Right lobe of liver (tissue), 6 donors: ENCODE measurements at regions not wholly inside any gene's neighbourhood (a gene's known extent, or its start where the extent isn't known, plus 50 kb on each side); places are given as distances from the start of the nearest gene placed in this dataset.
"Not testable (repeated sequence)": the region's sequence is repeated elsewhere in the genome, so short reads cannot be mapped to it uniquely, and the experiment has no call there.

ENCODE experiments used
- ATAC-seq, 4 donors: fragments of 200-7000 bp; cut with Tn5 transposase; one replicate each; pipeline ENCODE4 v1.9.1; 2020; ENCODE audit warnings: mild to moderate bottlenecking in 4 of 4, moderate library complexity in 4 of 4
- DNase-seq, 3 donors: peaks; one replicate each; pipeline ENCODE4 v3.0.0-alpha.2; 2020
- H3K27ac ChIP-seq, 3 donors: fragments of 200-600 bp; one replicate each; pipeline ENCODE4 v1.8.0; 2022
- H3K27me3 ChIP-seq, 2 donors: fragments of 200-600 bp; one replicate each; pipeline ENCODE4 v1.8.0; 2022
- H3K36me3 ChIP-seq, 4 donors: fragments of 200-600 bp; sonication (generic) in 1 of 4; one replicate each; pipeline versions ENCODE4 v1.5.1 to v1.8.0; 2017 to 2022; ENCODE audit warnings: control low read depth in 1 of 4
- H3K4me1 ChIP-seq, 4 donors: fragments of 200-600 bp; sonication (generic) in 1 of 4; one replicate each; pipeline versions ENCODE4 v1.5.1 to v1.8.0; 2017 to 2022; ENCODE audit warnings: control low read depth in 1 of 4
- H3K4me3 ChIP-seq, 3 donors: fragments of 200-600 bp; one replicate each; pipeline ENCODE4 v1.8.0; 2022
- H3K9me3 ChIP-seq, 4 donors: fragments of 200-600 bp; sonication (generic) in 1 of 4; one replicate each; pipeline versions ENCODE4 v1.5.1 to v1.8.0; 2017 to 2022; ENCODE audit warnings: control low read depth in 1 of 4
- POLR2A ChIP-seq: fragments of 450-650 bp; IDR thresholded peaks from one replicate; pipeline ENCODE4 v1.6.1; 2017; ENCODE audit warnings: antibody characterized with exemption, mild to moderate bottlenecking
- WGBS: methylation state at CpG from one replicate; pipeline ENCODE4 v1.1.6; 2018; ENCODE audit warnings: low coverage, low lambda C conversion rate; ENCODE audit not compliant: insufficient coverage; ENCODE audit errors: missing lambda C conversion rate; 5-methylcytosine and 5-hydroxymethylcytosine counted together
- intact Hi-C, 2 donors: fragments of 100-400 bp; cut with DNase I; formaldehyde crosslinking; loops; one replicate each; pipeline versions ENCODE4 v1.11.2 to v1.14.1; 2022
- TF ChIP-seq, protein P1 (sequence below), 4 donors: fragments of 200-600 bp in 3 of 4; fragments of 450-650 bp in 1 of 4; IDR thresholded peaks; one replicate each; pipeline versions ENCODE4 v1.5.1 to v1.8.0; 2016 to 2022; ENCODE audit warnings: antibody characterized with exemption in 4 of 4, mild to moderate bottlenecking in 2 of 4
- donor health status: DM: no; HTN: yes; CAD: no.
- donor health status: DM: no; HTN: no; CAD: no.
- donor health status: DM: no; HTN: no; CAD: no.
- donor health status: DM: no; HTN: yes; CAD: no.
- donor health status: DM: no; HTN: yes; CAD: no.

DNA sequence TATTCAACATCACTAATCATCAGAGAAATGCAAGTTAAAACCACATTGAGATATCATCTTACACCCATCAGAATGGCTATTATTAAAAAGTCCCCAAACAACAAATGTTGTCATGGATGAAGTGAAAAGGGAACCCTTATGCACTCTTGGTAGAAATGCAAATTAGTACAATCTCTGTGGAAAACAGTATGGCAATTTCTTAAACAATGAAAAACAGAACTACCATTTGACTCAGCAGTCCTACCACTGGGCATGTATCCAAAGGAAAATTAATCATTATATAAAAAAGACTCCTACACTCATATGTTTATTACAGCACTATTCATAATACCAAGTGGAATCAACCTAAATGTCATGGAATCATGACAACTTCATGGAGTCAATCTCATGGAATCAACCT, 611.3 kb upstream of the GJE1 start:
- intact Hi-C loops, result no loop called here
- ATAC-seq, result no peak

DNA sequence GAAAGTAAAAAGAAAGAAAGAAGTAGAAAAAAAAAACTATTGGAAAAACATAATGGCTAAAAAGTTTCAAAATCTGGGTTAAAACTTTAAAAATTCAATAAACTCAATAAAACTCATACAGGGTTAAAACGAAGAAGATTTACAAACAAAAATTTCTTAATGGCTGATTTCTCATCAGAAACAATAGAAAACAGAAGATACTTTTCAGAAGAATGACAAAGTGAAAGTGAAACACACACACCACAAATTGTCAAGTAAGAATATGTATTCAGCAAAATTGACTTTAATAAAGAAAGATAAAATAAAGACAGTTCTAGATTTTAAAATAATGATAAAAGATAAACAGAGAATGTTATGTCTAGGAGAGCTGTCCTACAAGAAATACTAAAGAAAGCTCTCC, 618.9 kb upstream of the GJE1 start:
- Histone ChIP-seq H3K9me3 (no peaks in the 10 kb centered on the region), H3K36me3 (no peaks in the 10 kb centered on the region), H3K27me3 (no peaks in the 10 kb centered on the region), H3K4me1 (no peaks in the 10 kb centered on the region), H3K4me3 (no peak overlapping the region), H3K27ac (no peak overlapping the region)
- intact Hi-C loops, result no loop called here
- ATAC-seq, result no peak
- 19% methylated on average over 1 of the region's 1 CpG for WGBS
- TF ChIP-seq POLR2A, result no peak
- TF ChIP-seq, protein P1, sequence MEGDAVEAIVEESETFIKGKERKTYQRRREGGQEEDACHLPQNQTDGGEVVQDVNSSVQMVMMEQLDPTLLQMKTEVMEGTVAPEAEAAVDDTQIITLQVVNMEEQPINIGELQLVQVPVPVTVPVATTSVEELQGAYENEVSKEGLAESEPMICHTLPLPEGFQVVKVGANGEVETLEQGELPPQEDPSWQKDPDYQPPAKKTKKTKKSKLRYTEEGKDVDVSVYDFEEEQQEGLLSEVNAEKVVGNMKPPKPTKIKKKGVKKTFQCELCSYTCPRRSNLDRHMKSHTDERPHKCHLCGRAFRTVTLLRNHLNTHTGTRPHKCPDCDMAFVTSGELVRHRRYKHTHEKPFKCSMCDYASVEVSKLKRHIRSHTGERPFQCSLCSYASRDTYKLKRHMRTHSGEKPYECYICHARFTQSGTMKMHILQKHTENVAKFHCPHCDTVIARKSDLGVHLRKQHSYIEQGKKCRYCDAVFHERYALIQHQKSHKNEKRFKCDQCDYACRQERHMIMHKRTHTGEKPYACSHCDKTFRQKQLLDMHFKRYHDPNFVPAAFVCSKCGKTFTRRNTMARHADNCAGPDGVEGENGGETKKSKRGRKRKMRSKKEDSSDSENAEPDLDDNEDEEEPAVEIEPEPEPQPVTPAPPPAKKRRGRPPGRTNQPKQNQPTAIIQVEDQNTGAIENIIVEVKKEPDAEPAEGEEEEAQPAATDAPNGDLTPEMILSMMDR (IDR thresholded peaks at IDR 0.05), result no peak
- no peak for DNase-seq

More for the DNA sequence above, 611.3 kb upstream of the GJE1 start:
- no peak for TF ChIP-seq POLR2A
- TF ChIP-seq, protein P1 (IDR thresholded peaks at IDR 0.05), result no peak
- Histone ChIP-seq H3K27me3 (no peaks in the 10 kb centered on the region), H3K27ac (no peak overlapping the region), H3K4me1 (no peaks in the 10 kb centered on the region), H3K4me3 (no peak overlapping the region), H3K36me3 (no peaks in the 10 kb centered on the region), H3K9me3 (no peaks in the 10 kb centered on the region)
- no peak for DNase-seq

DNA sequence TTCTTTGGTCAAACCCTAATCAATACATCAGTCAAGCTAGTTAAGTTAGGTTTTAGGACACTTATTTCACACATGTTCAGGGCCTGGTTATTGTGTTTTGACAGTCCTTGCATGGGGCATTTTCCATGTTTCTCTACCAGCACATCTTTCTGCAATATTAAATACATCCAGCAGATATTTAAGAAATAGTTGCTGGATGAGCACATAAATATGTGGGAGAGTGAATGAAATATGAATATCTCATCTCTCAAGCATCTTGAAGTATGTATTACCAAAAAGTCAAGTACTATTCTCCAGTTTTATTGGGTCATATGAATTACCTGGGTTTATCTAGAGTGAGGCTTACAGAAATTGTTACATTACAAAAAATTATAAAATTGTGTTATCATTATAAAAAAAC, 621.9 kb upstream of the GJE1 start:
- intact Hi-C loops, result no loop called here
- TF ChIP-seq POLR2A, result no peak
- TF ChIP-seq, protein P1 (IDR thresholded peaks at IDR 0.05), result no peak
- no peak for DNase-seq
- no peak overlapping the region for H3K4me3 ChIP-seq
- H3K9me3 ChIP-seq, result no peaks in the 10 kb centered on the region
- no peaks in the 10 kb centered on the region for H3K27me3 ChIP-seq
- H3K36me3 ChIP-seq, result no peaks in the 10 kb centered on the region
- ATAC-seq, result no peak
- no peak overlapping the region for H3K27ac ChIP-seq
- H3K4me1 ChIP-seq, result no peaks in the 10 kb centered on the region

DNA sequence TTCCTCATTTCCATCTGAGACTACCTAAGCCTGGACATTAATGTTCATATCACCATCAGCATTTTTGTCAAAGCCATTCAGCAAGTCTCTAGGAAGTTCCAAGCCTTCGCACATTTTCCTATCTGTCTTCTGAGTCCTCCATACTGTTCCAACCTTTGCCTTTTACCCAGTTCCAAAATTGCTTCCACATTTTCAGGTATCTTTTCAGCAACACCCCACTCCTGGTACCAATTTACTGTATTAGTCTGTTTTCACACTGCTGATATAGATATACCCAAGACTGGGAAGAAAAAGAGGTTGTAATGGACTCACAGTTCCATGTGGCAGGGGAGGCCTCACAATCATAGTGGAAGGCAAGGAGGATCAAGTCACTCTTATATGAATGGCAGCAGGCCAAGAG, 626.7 kb upstream of the GJE1 start:
- H3K4me1 ChIP-seq, H3K36me3 ChIP-seq, intact Hi-C loops, H3K27me3 ChIP-seq, DNase-seq, ATAC-seq, H3K27ac ChIP-seq, H3K4me3 ChIP-seq, H3K9me3 ChIP-seq: not testable (repeated sequence)
- WGBS, result 67% methylated on average over 1 of the region's 1 CpG

DNA sequence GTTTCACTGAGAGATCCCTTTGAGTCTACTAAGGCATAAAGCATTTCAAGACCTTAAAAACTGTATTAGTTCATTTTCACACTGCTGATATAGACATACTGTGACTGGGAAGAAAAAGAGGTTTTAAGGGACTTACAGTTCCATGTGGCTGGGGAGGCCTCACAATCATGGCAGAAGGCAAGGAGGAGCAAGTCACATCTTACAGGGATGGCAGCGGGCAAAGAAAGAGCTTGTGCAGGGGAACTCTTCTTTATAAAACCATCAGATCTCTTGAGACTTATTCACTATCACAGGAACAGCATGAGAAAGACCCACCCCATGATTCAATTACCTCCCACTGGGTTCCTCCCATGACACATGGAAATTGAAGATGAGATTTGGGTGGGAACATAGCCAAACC, 628.4 kb upstream of the GJE1 start:
- H3K4me3 ChIP-seq, ATAC-seq, H3K36me3 ChIP-seq, H3K27me3 ChIP-seq, intact Hi-C loops, H3K27ac ChIP-seq, H3K4me1 ChIP-seq, H3K9me3 ChIP-seq, DNase-seq: not testable (repeated sequence)
- WGBS, result 100% methylated on average over 1 of the region's 1 CpG

DNA sequence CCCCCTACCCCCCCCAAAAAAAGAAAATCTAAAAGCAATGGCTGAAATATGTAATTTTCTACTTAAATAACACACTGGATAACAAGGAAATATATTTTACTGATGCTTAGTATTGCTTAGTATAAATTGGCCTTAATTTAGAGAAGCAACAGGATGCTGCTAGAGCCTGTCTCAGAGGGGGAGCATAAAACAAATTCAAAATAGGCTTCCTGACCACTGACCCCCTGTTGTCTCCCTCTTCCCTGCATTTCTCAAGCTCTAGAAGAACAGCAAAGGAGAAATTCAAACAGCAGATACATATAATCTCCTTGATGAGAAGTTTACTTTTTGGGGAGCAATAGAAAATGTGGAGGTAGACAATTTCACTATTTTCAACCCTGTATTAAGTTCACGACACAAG, 631.1 kb upstream of the GJE1 start:
- H3K27ac ChIP-seq, result no peak overlapping the region
- H3K27me3 ChIP-seq, result no peaks in the 10 kb centered on the region
- H3K9me3 ChIP-seq, result no peaks in the 10 kb centered on the region
- H3K36me3 ChIP-seq, result no peaks in the 10 kb centered on the region
- intact Hi-C loops, result no loop called here
- TF ChIP-seq, protein P1 (IDR thresholded peaks at IDR 0.05), result no peak
- no peak for TF ChIP-seq POLR2A
- no peak for ATAC-seq
- DNase-seq, result no peak
- no peaks in the 10 kb centered on the region for H3K4me1 ChIP-seq
- WGBS, result 70% methylated on average over 1 of the region's 1 CpG
- no peak overlapping the region for H3K4me3 ChIP-seq
